CD14-positive monocyte (primary cell): ENCODE measurements at regions not wholly inside any gene's neighbourhood (a gene's known extent, or its start where the extent isn't known, plus 50 kb on each side); places are given as distances from the start of the nearest gene placed in this dataset.

ENCODE experiments used
- DNase-seq, 3 donors: peaks; one replicate each; pipeline ENCODE4 v3.0.0-alpha.2; 2011 to 2022
- H2AFZ ChIP-seq: 2 replicates; pipeline ENCODE4 v1.6.0; 2012; ENCODE audit warnings: mild to moderate bottlenecking, low read depth, low read length, inconsistent platforms; ENCODE audit not compliant: insufficient read depth, poor library complexity, severe bottlenecking
- H3K27ac ChIP-seq, 2 donors: 1 replicate in 1 of 2; 2 replicates in 1 of 2; pipeline ENCODE4 v1.5.1; 2012 to 2013; ENCODE audit warnings: low read length in 2 of 2, control low read depth in 1 of 2, inconsistent platforms in 1 of 2, low read depth in 1 of 2, mild to moderate bottlenecking in 1 of 2
- H3K27me3 ChIP-seq, 2 donors: one replicate each; pipeline versions ENCODE4 v1.6.0 to v1.6.1; 2011 to 2013; ENCODE audit warnings: low read length in 2 of 2; ENCODE audit not compliant: control insufficient read depth in 2 of 2, insufficient read depth in 2 of 2
- H3K36me3 ChIP-seq, 2 donors: replicated peaks in 1 of 2; 1 replicate in 1 of 2; 2 replicates in 1 of 2; pipeline versions ENCODE4 v1.5.1 to v1.6.1; 2012 to 2013; ENCODE audit warnings: low read length in 2 of 2, control low read depth in 1 of 2, inconsistent platforms in 1 of 2, mild to moderate bottlenecking in 1 of 2; ENCODE audit not compliant: insufficient read depth in 2 of 2, control insufficient read depth in 1 of 2
- H3K4me1 ChIP-seq, 2 donors: 1 replicate in 1 of 2; 2 replicates in 1 of 2; pipeline versions ENCODE4 v1.5.1 to v1.6.1; 2012 to 2013; ENCODE audit warnings: low read length in 2 of 2, control low read depth in 1 of 2, inconsistent platforms in 1 of 2, mild to moderate bottlenecking in 1 of 2, moderate library complexity in 1 of 2; ENCODE audit not compliant: insufficient read depth in 2 of 2, control insufficient read depth in 1 of 2
- H3K4me2 ChIP-seq: replicated peaks from 2 replicates; pipeline ENCODE3; 2012; ENCODE audit warnings: low read length, moderate library complexity, mild to moderate bottlenecking; ENCODE audit not compliant: poor library complexity, severe bottlenecking; ENCODE audit errors: extremely low read depth
- H3K4me3 ChIP-seq, 3 experiments: fragments of 200-600 bp in 1 of 3; sonication (generic) in 1 of 3; replicated peaks in 1 of 3; 1 replicate in 2 of 3; 2 replicates in 1 of 3; pipeline ENCODE4 v1.5.1; 2011 to 2013; ENCODE audit warnings: low read length in 3 of 3, mild to moderate bottlenecking in 3 of 3, control low read depth in 2 of 3, low read depth in 2 of 3, inconsistent platforms in 1 of 3, moderate library complexity in 1 of 3
- H3K79me2 ChIP-seq: 2 replicates; pipeline ENCODE4 v1.6.0; 2012; ENCODE audit warnings: mild to moderate bottlenecking, control low read depth, inconsistent platforms, low read length, moderate library complexity; ENCODE audit not compliant: insufficient read depth
- H3K9ac ChIP-seq: 2 replicates; pipeline ENCODE4 v1.6.0; 2017; ENCODE audit warnings: low read length, mild to moderate bottlenecking; ENCODE audit not compliant: insufficient read depth, poor library complexity, severe bottlenecking
- H3K9me3 ChIP-seq, 2 donors: replicated peaks in 1 of 2; 1 replicate in 1 of 2; 2 replicates in 1 of 2; pipeline versions ENCODE4 v1.5.1 to v1.6.1; 2012 to 2013; ENCODE audit warnings: low read length in 2 of 2, control low read depth in 1 of 2; ENCODE audit not compliant: control insufficient read depth in 1 of 2, insufficient read depth in 1 of 2
- H4K20me1 ChIP-seq: 2 replicates; pipeline ENCODE4 v1.6.0; 2012; ENCODE audit warnings: mild to moderate bottlenecking, low read length, control low read depth, moderate library complexity; ENCODE audit not compliant: insufficient read depth
- H3K27ac Mint-ChIP-seq, 7 donors: one replicate each; pipeline ENCODE4 v1.8.0; 2020; ENCODE audit warnings: mild to moderate bottlenecking in 7 of 7, mixed read lengths in 7 of 7, moderate library complexity in 6 of 7, inconsistent platforms in 2 of 7
- H3K27me3 Mint-ChIP-seq, 3 donors: one replicate each; pipeline ENCODE4 v1.8.0; 2021 to 2022; ENCODE audit warnings: low read depth in 3 of 3, mild to moderate bottlenecking in 3 of 3, mixed read lengths in 3 of 3, moderate library complexity in 3 of 3, inconsistent platforms in 1 of 3
- H3K36me3 Mint-ChIP-seq, 2 donors: one replicate each; pipeline ENCODE4 v1.8.0; 2020; ENCODE audit warnings: mixed read lengths in 2 of 2, inconsistent platforms in 1 of 2, mild to moderate bottlenecking in 1 of 2
- H3K4me1 Mint-ChIP-seq: one replicate; pipeline ENCODE4 v1.8.0; 2020; ENCODE audit warnings: mild to moderate bottlenecking, mixed read lengths
- H3K4me3 Mint-ChIP-seq, 2 donors: one replicate each; pipeline ENCODE4 v1.8.0; 2020; ENCODE audit warnings: mild to moderate bottlenecking in 2 of 2, mixed read lengths in 2 of 2, moderate library complexity in 1 of 2
- H3K9me3 Mint-ChIP-seq, 7 donors: one replicate each; pipeline ENCODE4 v1.8.0; 2020 to 2022; ENCODE audit warnings: mixed read lengths in 7 of 7, mild to moderate bottlenecking in 6 of 7, moderate library complexity in 6 of 7, inconsistent platforms in 2 of 7
- CTCF ChIP-seq: fragments of 200-600 bp; IDR thresholded peaks from one replicate; pipeline ENCODE4 v1.8.0; 2022; ENCODE audit warnings: antibody characterized with exemption, mild to moderate bottlenecking
- WGBS: methylation state at CpG from one replicate; pipeline ENCODE4 v1.1.5; 2013; ENCODE audit warnings: missing lambda C conversion rate; ENCODE audit not compliant: insufficient coverage; 5-methylcytosine and 5-hydroxymethylcytosine counted together
- intact Hi-C, 2 donors: fragments of 100-400 bp; cut with micrococcal nuclease; formaldehyde crosslinking; loops; one replicate each; pipeline versions ENCODE4 v1.15.0 to v1.15.1; 2023

DNA sequence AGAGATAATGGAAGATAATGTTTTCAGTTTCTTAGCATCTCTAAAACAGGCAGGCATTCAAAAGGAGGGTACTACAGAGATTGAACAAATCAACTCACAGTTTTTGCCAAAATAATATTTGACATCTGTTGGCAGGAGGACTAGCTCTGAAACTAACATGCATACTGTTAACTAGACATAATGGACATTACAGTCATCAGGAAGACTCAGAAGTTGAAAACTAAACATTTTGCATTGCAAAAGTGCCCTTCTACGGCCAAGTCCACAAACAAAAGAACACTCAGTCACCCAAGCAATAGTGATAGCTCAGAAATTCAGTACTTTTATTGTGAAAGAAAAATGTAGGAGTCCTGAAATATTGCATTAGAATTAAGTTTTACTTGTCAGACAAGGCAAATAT lies 399.0 kb downstream of the HGF start:
- no peaks in the 10 kb centered on the region for H3K27me3 Mint-ChIP-seq
- Histone ChIP-seq H3K4me2 (no peak overlapping the region), H3K79me2 (no peaks in the 10 kb centered on the region), H3K27ac (no peak overlapping the region), H4K20me1 (no peaks in the 10 kb centered on the region), H3K27me3 (no peaks in the 10 kb centered on the region), H2AFZ (no peak overlapping the region), H3K4me1 (no peaks in the 10 kb centered on the region), H3K9me3 (no peaks in the 10 kb centered on the region), H3K4me3 (no peak overlapping the region), H3K36me3 (no peaks in the 10 kb centered on the region), H3K9ac (no peak overlapping the region)
- H3K4me3 Mint-ChIP-seq = no peak overlapping the region
- no peaks in the 10 kb centered on the region for H3K4me1 Mint-ChIP-seq
- peaks cover 0 to 4% (median 0%) of the 10 kb centered on the region in 7 donors for H3K9me3 Mint-ChIP-seq
- intact Hi-C loops = no loop called here
- H3K36me3 Mint-ChIP-seq = no peaks in the 10 kb centered on the region
- no peak overlapping the region for H3K27ac Mint-ChIP-seq
- no peak for TF ChIP-seq CTCF
- no CpG with 5 or more reads among the region's 1 CpG for WGBS
- DNase-seq = no peak

DNA sequence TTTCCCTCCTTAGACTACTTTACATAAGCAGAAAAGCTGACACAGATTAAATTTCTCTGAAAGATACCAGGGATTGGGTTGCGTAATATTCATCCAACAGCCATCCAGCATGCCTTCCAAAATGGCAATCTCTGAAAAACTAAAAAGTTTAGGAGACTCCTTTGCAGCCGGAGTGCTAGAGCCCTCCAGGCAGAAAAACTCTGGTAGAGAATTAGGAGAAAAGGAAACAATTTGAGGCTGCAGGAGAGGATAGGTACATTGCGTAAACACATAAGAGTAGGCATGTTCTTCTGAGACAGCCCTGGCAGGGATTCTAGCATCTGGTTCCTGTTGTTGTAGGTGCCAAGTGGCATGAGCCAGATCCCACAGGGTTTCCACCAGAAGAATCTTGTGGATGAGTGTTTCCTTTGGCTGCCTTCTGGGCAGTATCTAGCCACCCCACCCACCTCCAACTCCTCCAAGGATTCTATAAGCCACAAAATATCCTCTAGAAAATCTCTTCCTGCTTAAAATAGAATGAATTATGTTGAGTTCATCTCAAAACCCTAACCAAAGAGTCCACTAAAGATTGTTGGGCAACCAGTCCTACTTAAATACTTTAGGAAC lies 402.4 kb downstream of the HGF start:
- Mint-ChIP-seq H3K27ac (no peak overlapping the region), H3K4me3 (no peak overlapping the region), H3K27me3 (peaks cover 0 to 2% (median 0%) of the 10 kb centered on the region in 3 donors), H3K9me3 (no peaks in the 10 kb centered on the region), H3K36me3 (no peaks in the 10 kb centered on the region), H3K4me1 (no peaks in the 10 kb centered on the region)
- Histone ChIP-seq H3K9ac (no peak overlapping the region), H3K27me3 (no peaks in the 10 kb centered on the region), H3K4me3 (no peak overlapping the region), H2AFZ (no peak overlapping the region), H3K9me3 (no peaks in the 10 kb centered on the region), H3K27ac (no peak overlapping the region), H3K4me1 (no peaks in the 10 kb centered on the region), H3K79me2 (no peaks in the 10 kb centered on the region), H3K4me2 (no peak overlapping the region), H3K36me3 (no peaks in the 10 kb centered on the region), H4K20me1 (no peaks in the 10 kb centered on the region)
- no peak for TF ChIP-seq CTCF
- intact Hi-C loops = no loop called here
- 29% methylated on average over 2 of the region's 3 CpGs for WGBS
- DNase-seq = no peak
